ENCODE measurements at regions not wholly inside any gene's neighbourhood (a gene's known extent, or its start where the extent isn't known, plus 50 kb on each side); places are given as distances from the start of the nearest gene placed in this dataset.

DNA sequence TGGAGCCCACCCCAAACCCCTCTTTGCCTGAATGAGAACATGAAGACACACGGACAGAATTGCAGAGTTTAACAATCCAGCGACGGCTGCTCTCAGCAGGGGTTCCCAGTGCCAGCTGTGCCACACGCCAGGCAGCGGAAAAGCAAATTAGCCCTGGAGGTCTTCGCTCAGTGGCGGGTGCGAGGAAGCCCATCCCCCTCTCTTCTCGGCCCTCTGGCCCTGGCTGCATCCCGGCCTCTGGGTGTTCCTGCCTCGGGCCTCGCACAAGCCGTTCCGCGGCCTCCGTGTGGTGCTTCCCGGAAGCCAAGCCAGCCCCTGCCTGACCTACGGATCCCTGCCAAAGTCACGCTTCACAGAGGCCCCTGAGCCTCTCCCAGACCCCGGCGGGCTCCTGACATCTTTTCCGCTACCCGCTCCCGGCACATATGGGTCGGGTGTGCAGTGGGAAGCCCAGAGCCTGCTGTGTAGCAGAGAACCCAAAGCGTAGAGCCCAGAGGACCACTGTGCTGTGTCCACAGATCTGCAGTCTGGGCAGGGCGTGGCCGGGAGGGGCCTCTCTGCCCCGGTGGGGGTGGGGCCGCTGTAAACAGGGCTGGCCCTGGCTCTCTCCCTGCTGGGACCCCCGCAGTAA, 70.7 kb upstream of the GALNT9 start:
- DNase-seq (peak in 1 of 2 donors; percentile 64), ATAC-seq (ENCODE audit: low FRiP score in 2 of 2) (no peak)
- Histone ChIP-seq H3K27me3 (peaks cover 0 to 21% (median 2%) of the 10 kb centered on the region in 4 donors), H3K27ac (no peak overlapping the region), H3K9me3 (peaks cover 0 to 3% (median 0%) of the 10 kb centered on the region in 4 donors), H3K4me1 (no peaks in the 10 kb centered on the region), H3K4me3 (no peak overlapping the region), H3K36me3 (no peaks in the 10 kb centered on the region)
- TF ChIP-seq POLR2A (IDR thresholded peaks at IDR 0.05) = no peak
- TF ChIP-seq POLR2AphosphoS5 (IDR thresholded peaks at IDR 0.05) = no peak
- no peak for TF ChIP-seq EP300 (IDR thresholded peaks at IDR 0.05)
- TF ChIP-seq, protein P1, sequence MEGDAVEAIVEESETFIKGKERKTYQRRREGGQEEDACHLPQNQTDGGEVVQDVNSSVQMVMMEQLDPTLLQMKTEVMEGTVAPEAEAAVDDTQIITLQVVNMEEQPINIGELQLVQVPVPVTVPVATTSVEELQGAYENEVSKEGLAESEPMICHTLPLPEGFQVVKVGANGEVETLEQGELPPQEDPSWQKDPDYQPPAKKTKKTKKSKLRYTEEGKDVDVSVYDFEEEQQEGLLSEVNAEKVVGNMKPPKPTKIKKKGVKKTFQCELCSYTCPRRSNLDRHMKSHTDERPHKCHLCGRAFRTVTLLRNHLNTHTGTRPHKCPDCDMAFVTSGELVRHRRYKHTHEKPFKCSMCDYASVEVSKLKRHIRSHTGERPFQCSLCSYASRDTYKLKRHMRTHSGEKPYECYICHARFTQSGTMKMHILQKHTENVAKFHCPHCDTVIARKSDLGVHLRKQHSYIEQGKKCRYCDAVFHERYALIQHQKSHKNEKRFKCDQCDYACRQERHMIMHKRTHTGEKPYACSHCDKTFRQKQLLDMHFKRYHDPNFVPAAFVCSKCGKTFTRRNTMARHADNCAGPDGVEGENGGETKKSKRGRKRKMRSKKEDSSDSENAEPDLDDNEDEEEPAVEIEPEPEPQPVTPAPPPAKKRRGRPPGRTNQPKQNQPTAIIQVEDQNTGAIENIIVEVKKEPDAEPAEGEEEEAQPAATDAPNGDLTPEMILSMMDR (IDR thresholded peaks at IDR 0.05) = no peak
- 17 to 20% methylated on average over 11 to 28 of the region's 31 CpGs for WGBS, 2 donors

DNA sequence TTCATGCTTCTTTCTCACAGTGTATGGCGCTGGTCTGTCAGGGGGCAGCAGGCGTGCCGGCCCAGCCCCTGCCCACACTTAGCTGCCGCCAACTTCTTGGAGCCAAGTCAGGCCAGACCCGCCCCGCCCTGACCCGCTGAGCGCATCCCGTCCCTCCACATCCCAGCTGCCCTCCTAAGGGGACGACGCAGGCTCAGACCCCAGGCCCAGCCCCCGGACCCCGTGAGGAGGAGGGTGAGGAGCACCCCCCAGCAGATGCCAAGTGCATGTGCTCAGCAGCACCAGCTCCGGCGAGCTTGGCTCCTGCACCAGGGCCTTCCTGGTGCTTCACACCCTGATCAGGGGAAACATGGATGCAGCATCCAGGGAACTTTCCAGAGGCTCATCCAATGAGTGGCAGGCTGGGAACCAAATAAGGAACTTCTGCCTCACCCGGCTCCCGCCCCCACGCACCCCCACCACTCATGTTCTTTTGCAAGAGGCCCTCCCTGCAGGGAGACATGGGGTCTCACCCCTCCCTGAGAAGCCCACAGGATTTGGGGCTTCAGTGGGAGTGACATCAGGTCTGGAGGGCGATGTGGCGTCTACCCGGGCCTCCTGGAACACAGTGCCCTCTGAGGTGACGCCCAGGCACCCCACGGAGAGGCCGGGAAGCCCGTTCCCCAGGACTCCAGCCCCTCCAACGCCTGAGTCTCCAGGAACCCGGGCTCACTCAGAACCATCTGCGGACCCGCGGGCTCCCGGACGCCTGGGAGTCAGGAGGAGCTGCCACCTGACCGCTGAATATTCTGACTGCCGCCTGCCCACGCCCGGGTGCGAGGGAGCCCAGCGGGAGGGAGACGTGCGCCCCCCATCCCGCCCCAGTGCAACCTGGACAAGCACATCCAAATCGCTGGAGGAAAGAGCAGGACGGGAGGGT, 70.0 kb upstream of the GALNT9 start:
- ATAC-seq (ENCODE audit: low FRiP score in 2 of 2) = peak in 1 of 2 donors; percentile 12

DNA sequence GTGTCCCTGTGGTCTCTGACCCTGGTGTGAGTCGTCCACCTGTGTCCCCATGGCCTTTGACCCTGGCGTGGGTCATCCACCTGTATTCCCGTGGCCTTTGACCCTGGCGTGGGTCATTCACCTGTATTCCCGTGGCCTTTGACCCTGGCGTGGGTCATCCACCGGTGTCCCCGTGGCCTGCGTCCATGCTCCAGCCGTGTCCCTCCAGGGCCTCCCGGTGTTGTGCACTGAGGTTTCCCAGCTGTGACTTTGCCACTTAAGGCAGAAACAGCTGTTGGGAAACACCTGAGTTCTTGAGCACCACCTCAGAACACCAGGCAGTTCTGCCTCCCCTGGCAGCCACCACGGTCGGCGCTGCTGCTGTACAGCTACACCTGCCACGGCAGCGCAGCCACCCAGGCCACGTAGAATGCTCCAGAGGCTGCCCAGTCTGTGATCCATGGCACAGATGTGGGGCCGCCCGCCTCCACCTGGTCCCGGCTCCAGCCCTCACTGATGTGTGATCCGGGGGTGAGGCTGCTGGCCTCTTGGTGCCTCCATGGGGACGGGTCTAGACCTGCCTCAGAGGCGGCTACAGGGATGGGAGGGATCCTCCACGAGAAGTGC, 69.1 kb upstream of the GALNT9 start:
- Histone ChIP-seq H3K4me1 (no peaks in the 10 kb centered on the region), H3K36me3 (no peaks in the 10 kb centered on the region), H3K27me3 (peaks cover 0 to 21% (median 2%) of the 10 kb centered on the region in 4 donors), H3K9me3 (peaks cover 0 to 3% (median 0%) of the 10 kb centered on the region in 4 donors), H3K4me3 (no peak overlapping the region), H3K27ac (no peak overlapping the region)
- TF ChIP-seq, protein P1 (IDR thresholded peaks at IDR 0.05) = no peak
- TF ChIP-seq EP300 (IDR thresholded peaks at IDR 0.05) (no peak), POLR2A (IDR thresholded peaks at IDR 0.05) (no peak), POLR2AphosphoS5 (IDR thresholded peaks at IDR 0.05) (no peak)
- WGBS, 2 donors = 59 to 75% methylated on average over 13 to 21 of the region's 24 CpGs
- ATAC-seq (ENCODE audit: low FRiP score in 2 of 2) = no peak
- peak in 1 of 2 donors; percentile 77 for DNase-seq

More for the DNA sequence above, 70.0 kb upstream of the GALNT9 start:
- no peaks in the 10 kb centered on the region for H3K4me1 ChIP-seq
- DNase-seq = peak in 1 of 2 donors; percentile 78
- TF ChIP-seq POLR2AphosphoS5 (IDR thresholded peaks at IDR 0.05) = no peak
- TF ChIP-seq EP300 (IDR thresholded peaks at IDR 0.05) = no peak
- TF ChIP-seq, protein P1 (IDR thresholded peaks at IDR 0.05) = no peak
- no peak for TF ChIP-seq POLR2A (IDR thresholded peaks at IDR 0.05)
- no peaks in the 10 kb centered on the region for H3K36me3 ChIP-seq
- H3K4me3 ChIP-seq = no peak overlapping the region
- peaks cover 0 to 21% (median 2%) of the 10 kb centered on the region in 4 donors for H3K27me3 ChIP-seq
- H3K9me3 ChIP-seq = peaks cover 0 to 3% (median 0%) of the 10 kb centered on the region in 4 donors
- 80% methylated on average over 17 to 40 of the region's 43 CpGs for WGBS, 2 donors
- H3K27ac ChIP-seq = no peak overlapping the region

DNA sequence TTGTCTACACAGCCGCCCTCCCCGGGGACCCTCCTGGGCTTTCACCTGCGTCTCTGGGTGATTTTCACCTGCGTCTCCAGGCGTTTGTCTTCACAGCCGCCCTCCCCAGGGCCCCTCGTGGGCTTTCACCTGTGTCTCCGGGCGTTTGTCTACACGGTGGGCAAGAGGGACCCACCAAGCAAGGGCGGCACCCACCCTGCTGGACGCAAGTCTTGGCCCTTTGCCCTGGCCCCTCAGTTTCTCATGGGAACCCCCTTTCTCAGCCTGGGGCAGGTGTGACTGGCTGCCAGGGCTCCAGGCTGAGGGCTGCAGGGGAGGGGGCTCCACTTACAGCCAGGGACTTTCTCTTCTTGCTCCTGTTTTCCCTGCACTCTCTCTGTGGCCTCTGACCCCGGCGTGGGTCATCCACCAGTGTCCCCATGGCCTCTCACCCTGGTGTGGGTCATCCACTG, 68.6 kb upstream of the GALNT9 start:
- TF ChIP-seq POLR2AphosphoS5 (IDR thresholded peaks at IDR 0.05) = no peak
- no peak for TF ChIP-seq EP300 (IDR thresholded peaks at IDR 0.05)
- no peak for TF ChIP-seq POLR2A (IDR thresholded peaks at IDR 0.05)
- TF ChIP-seq, protein P1 (IDR thresholded peaks at IDR 0.05) = no peak
- WGBS, 2 donors = 62 to 67% methylated on average over 14 of the region's 14 CpGs
- peaks cover 0 to 21% (median 2%) of the 10 kb centered on the region in 4 donors for H3K27me3 ChIP-seq
- H3K36me3 ChIP-seq = no peaks in the 10 kb centered on the region
- no peak overlapping the region for H3K4me3 ChIP-seq
- ATAC-seq (ENCODE audit: low FRiP score in 2 of 2) = no peak
- H3K27ac ChIP-seq = no peak overlapping the region
- no peaks in the 10 kb centered on the region for H3K4me1 ChIP-seq
- DNase-seq = no peak
- peaks cover 0 to 3% (median 0%) of the 10 kb centered on the region in 4 donors for H3K9me3 ChIP-seq

Measured in upper lobe of left lung (tissue), 6 donors.